ENCODE measurements at regions not wholly inside any gene's neighbourhood (a gene's known extent, or its start where the extent isn't known, plus 50 kb on each side); places are given as distances from the start of the nearest gene placed in this dataset.
"Not testable (repeated sequence)": the region's sequence is repeated elsewhere in the genome, so short reads cannot be mapped to it uniquely, and the experiment has no call there.

GRCh38 chr6:76506808-76507207 lies 434.3 kb upstream of the IMPG1 start:
- no peaks in the 10 kb centered on the region for H3K9me3 ChIP-seq (ENCODE audit: control insufficient read depth, insufficient read depth, low read length)
- no CpG with 5 or more reads among the region's 1 CpG for WGBS (ENCODE audit: insufficient coverage)
- no peak for DNase-seq (ENCODE audit: low read depth in 4 of 6, low spot score in 6 of 6)

GRCh38 chr6:76495909-76496308 lies 423.4 kb upstream of the IMPG1 start:
- WGBS (ENCODE audit: insufficient coverage) = 83% methylated on average over 1 of the region's 2 CpGs
- no peak overlapping the region for H3K27ac ChIP-seq (ENCODE audit: low read depth, low read length)
- no peak overlapping the region for H3K4me3 ChIP-seq (ENCODE audit: low read depth, low read length)
- H3K27me3 ChIP-seq (ENCODE audit: control insufficient read depth, insufficient read depth, low read length) = no peaks in the 10 kb centered on the region
- H3K36me3 ChIP-seq (ENCODE audit: control insufficient read depth, insufficient read depth, low read length) = no peaks in the 10 kb centered on the region
- H3K9me3 ChIP-seq (ENCODE audit: control insufficient read depth, insufficient read depth, low read length) = no peaks in the 10 kb centered on the region
- DNase-seq (ENCODE audit: low read depth in 4 of 6, low spot score in 6 of 6) = no peak
- H3K4me1 ChIP-seq (ENCODE audit: control insufficient read depth, insufficient read depth, low read length) = no peaks in the 10 kb centered on the region

More at GRCh38 chr6:76506808-76507207, 434.3 kb upstream of the IMPG1 start:
- no peaks in the 10 kb centered on the region for H3K4me1 ChIP-seq (ENCODE audit: control insufficient read depth, insufficient read depth, low read length)
- no peak overlapping the region for H3K4me3 ChIP-seq (ENCODE audit: low read depth, low read length)
- H3K27me3 ChIP-seq (ENCODE audit: control insufficient read depth, insufficient read depth, low read length) = no peaks in the 10 kb centered on the region
- no peaks in the 10 kb centered on the region for H3K36me3 ChIP-seq (ENCODE audit: control insufficient read depth, insufficient read depth, low read length)
- no peak overlapping the region for H3K27ac ChIP-seq (ENCODE audit: low read depth, low read length)

- H3K4me3 ChIP-seq (ENCODE audit: low read depth, low read length); H3K36me3 ChIP-seq (ENCODE audit: control insufficient read depth, insufficient read depth, low read length); H3K4me1 ChIP-seq (ENCODE audit: control insufficient read depth, insufficient read depth, low read length); H3K9me3 ChIP-seq (ENCODE audit: control insufficient read depth, insufficient read depth, low read length); DNase-seq (ENCODE audit: low read depth in 4 of 6, low spot score in 6 of 6); H3K27me3 ChIP-seq (ENCODE audit: control insufficient read depth, insufficient read depth, low read length); H3K27ac ChIP-seq (ENCODE audit: low read depth, low read length): not testable (repeated sequence)
- WGBS (ENCODE audit: insufficient coverage) = no CpG with 5 or more reads among the region's 3 CpGs
Observed at GRCh38 chr6:76491376-76491775, 418.9 kb upstream of the IMPG1 start.

DNA sequence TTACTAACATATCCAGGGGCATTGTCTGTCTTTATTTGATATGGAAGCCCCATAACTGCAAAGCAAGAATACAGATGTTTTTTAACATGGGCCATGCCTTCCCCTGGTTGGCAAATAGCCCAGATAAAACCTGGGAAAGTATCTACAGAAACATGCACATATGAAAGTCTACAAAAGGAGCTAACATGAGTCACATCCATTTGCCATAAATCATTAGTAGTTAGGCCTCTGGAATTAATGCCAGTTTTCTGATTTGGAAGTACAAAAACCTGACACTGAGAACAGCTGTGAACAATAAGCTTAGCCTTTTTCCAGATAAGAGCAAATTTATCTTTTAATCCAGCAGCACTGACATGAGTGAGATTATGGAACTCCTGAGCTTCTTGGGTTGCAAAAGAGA lies 418.0 kb upstream of the IMPG1 start:
- no peaks in the 10 kb centered on the region for H3K36me3 ChIP-seq (ENCODE audit: control insufficient read depth, insufficient read depth, low read length)
- no peaks in the 10 kb centered on the region for H3K27me3 ChIP-seq (ENCODE audit: control insufficient read depth, insufficient read depth, low read length)
- H3K4me3 ChIP-seq (ENCODE audit: low read depth, low read length) = no peak overlapping the region
- H3K27ac ChIP-seq (ENCODE audit: low read depth, low read length) = no peak overlapping the region
- no peaks in the 10 kb centered on the region for H3K4me1 ChIP-seq (ENCODE audit: control insufficient read depth, insufficient read depth, low read length)
- DNase-seq (ENCODE audit: low read depth in 4 of 6, low spot score in 6 of 6) = no peak
- no peaks in the 10 kb centered on the region for H3K9me3 ChIP-seq (ENCODE audit: control insufficient read depth, insufficient read depth, low read length)

- no CpG with 5 or more reads among the region's 3 CpGs for WGBS (ENCODE audit: insufficient coverage)
- no peak for DNase-seq (ENCODE audit: low read depth in 4 of 6, low spot score in 6 of 6)
Observed at GRCh38 chr6:76481101-76481500, 408.6 kb upstream of the IMPG1 start.

DNA sequence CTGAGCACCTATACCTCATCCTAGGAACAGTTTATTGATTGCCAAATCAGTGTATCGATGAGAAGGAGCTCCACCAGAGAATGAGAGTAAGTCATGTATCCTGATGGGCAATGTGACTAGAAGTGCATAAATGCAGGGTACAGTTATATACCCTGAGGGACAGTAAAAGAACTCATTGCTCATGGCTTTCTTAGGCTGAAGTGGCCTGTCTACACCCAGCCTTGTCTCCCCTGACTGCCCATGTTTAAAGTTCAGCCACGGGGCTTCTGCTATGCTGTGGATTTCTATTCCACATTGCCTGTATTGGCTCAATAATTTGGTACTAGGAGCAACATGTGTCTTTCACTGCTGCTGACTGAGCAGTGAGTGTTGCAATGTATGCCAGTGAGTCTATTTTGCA lies 400.4 kb upstream of the IMPG1 start:
- Histone ChIP-seq H3K4me3 (ENCODE audit: low read depth, low read length) (no peak overlapping the region), H3K27ac (ENCODE audit: low read depth, low read length) (no peak overlapping the region), H3K4me1 (ENCODE audit: control insufficient read depth, insufficient read depth, low read length) (no peaks in the 10 kb centered on the region), H3K27me3 (ENCODE audit: control insufficient read depth, insufficient read depth, low read length) (no peaks in the 10 kb centered on the region), H3K36me3 (ENCODE audit: control insufficient read depth, insufficient read depth, low read length) (no peaks in the 10 kb centered on the region), H3K9me3 (ENCODE audit: control insufficient read depth, insufficient read depth, low read length) (no peaks in the 10 kb centered on the region)
- DNase-seq (ENCODE audit: low read depth in 4 of 6, low spot score in 6 of 6) = no peak
- no CpG with 5 or more reads among the region's 2 CpGs for WGBS (ENCODE audit: insufficient coverage)

More at GRCh38 chr6:76481101-76481500, 408.6 kb upstream of the IMPG1 start:
- Histone ChIP-seq H3K27me3 (ENCODE audit: control insufficient read depth, insufficient read depth, low read length) (no peaks in the 10 kb centered on the region), H3K4me3 (ENCODE audit: low read depth, low read length) (no peak overlapping the region), H3K9me3 (ENCODE audit: control insufficient read depth, insufficient read depth, low read length) (peaks cover 2% of the 10 kb centered on the region), H3K36me3 (ENCODE audit: control insufficient read depth, insufficient read depth, low read length) (no peaks in the 10 kb centered on the region), H3K27ac (ENCODE audit: low read depth, low read length) (no peak overlapping the region), H3K4me1 (ENCODE audit: control insufficient read depth, insufficient read depth, low read length) (no peaks in the 10 kb centered on the region)

GRCh38 chr6:76466286-76466685 lies 393.8 kb upstream of the IMPG1 start:
- Histone ChIP-seq H3K27ac (ENCODE audit: low read depth, low read length) (no peak overlapping the region), H3K27me3 (ENCODE audit: control insufficient read depth, insufficient read depth, low read length) (no peaks in the 10 kb centered on the region), H3K9me3 (ENCODE audit: control insufficient read depth, insufficient read depth, low read length) (no peaks in the 10 kb centered on the region), H3K36me3 (ENCODE audit: control insufficient read depth, insufficient read depth, low read length) (no peaks in the 10 kb centered on the region), H3K4me1 (ENCODE audit: control insufficient read depth, insufficient read depth, low read length) (no peaks in the 10 kb centered on the region), H3K4me3 (ENCODE audit: low read depth, low read length) (no peak overlapping the region)
- no peak for DNase-seq (ENCODE audit: low read depth in 4 of 6, low spot score in 6 of 6)
- WGBS (ENCODE audit: insufficient coverage) = 78% methylated on average over 2 of the region's 4 CpGs

DNA sequence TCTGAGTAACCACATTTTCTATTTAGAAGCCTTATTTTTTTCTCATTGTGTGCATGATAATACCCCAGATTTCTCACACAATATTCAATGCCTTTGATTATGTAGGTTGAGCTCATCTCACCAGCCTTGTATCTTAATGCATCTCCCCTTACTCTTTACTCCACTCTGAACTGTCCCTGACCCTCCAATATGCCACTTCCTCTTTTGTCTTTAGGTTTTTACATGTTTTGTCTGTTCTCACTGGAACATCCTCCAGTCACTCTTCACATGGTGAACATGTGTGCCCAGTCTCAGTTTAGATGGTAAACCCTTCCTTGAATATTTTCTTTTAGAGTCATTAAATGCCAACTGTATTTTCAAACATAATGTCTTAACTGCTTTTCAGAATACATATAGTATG lies 392.9 kb upstream of the IMPG1 start:
- H3K4me3 ChIP-seq (ENCODE audit: low read depth, low read length) = no peak overlapping the region
- no peak for DNase-seq (ENCODE audit: low read depth in 4 of 6, low spot score in 6 of 6)
- no peaks in the 10 kb centered on the region for H3K36me3 ChIP-seq (ENCODE audit: control insufficient read depth, insufficient read depth, low read length)
- no peaks in the 10 kb centered on the region for H3K27me3 ChIP-seq (ENCODE audit: control insufficient read depth, insufficient read depth, low read length)
- no peaks in the 10 kb centered on the region for H3K4me1 ChIP-seq (ENCODE audit: control insufficient read depth, insufficient read depth, low read length)
- H3K27ac ChIP-seq (ENCODE audit: low read depth, low read length) = no peak overlapping the region
- no peaks in the 10 kb centered on the region for H3K9me3 ChIP-seq (ENCODE audit: control insufficient read depth, insufficient read depth, low read length)

DNA sequence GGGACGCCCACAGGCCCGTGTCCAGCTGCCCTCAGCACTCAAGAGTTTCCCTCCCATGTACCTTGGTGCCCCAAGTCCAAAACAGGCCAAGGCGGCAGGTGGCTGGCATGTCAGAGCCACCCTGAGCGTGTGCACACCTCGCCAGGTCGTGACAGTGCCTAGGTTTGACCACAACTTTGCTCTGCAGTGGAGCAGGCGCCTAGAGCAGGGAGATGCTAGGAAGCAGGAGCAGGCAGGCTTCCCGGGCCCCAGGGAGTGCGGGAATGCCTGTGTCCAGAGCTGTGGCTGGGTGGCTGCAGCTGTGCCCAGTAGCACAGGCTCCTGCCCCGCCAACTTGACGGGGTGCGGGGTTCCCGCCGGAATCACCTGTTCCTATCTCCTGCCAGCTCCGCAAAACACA lies 380.8 kb upstream of the IMPG1 start:
- Histone ChIP-seq H3K4me3 (ENCODE audit: low read depth, low read length) (no peak overlapping the region), H3K27me3 (ENCODE audit: control insufficient read depth, insufficient read depth, low read length) (no peaks in the 10 kb centered on the region), H3K4me1 (ENCODE audit: control insufficient read depth, insufficient read depth, low read length) (no peaks in the 10 kb centered on the region), H3K27ac (ENCODE audit: low read depth, low read length) (no peak overlapping the region), H3K36me3 (ENCODE audit: control insufficient read depth, insufficient read depth, low read length) (no peaks in the 10 kb centered on the region), H3K9me3 (ENCODE audit: control insufficient read depth, insufficient read depth, low read length) (no peaks in the 10 kb centered on the region)
- 92% methylated on average over 15 of the region's 15 CpGs for WGBS (ENCODE audit: insufficient coverage)
- DNase-seq (ENCODE audit: low read depth in 4 of 6, low spot score in 6 of 6) = no peak

- no peaks in the 10 kb centered on the region for H3K4me1 ChIP-seq (ENCODE audit: control insufficient read depth, insufficient read depth, low read length)
- 90% methylated on average over 20 of the region's 20 CpGs for WGBS (ENCODE audit: insufficient coverage)
Observed at GRCh38 chr6:76451926-76452709, 379.7 kb upstream of the IMPG1 start.

More at GRCh38 chr6:76451926-76452709, 379.7 kb upstream of the IMPG1 start:
- no peaks in the 10 kb centered on the region for H3K36me3 ChIP-seq (ENCODE audit: control insufficient read depth, insufficient read depth, low read length)
- H3K9me3 ChIP-seq (ENCODE audit: control insufficient read depth, insufficient read depth, low read length) = no peaks in the 10 kb centered on the region
- no peak overlapping the region for H3K27ac ChIP-seq (ENCODE audit: low read depth, low read length)
- H3K27me3 ChIP-seq (ENCODE audit: control insufficient read depth, insufficient read depth, low read length) = no peaks in the 10 kb centered on the region
- no peak overlapping the region for H3K4me3 ChIP-seq (ENCODE audit: low read depth, low read length)
- DNase-seq (ENCODE audit: low read depth in 4 of 6, low spot score in 6 of 6) = no peak

Measured in spinal cord (tissue), 9 donors.